ENCODE measurements at regions not wholly inside any gene's neighbourhood (a gene's known extent, or its start where the extent isn't known, plus 50 kb on each side); places are given as distances from the start of the nearest gene placed in this dataset.

- no peak for DNase-seq
Observed at GRCh38 chr6:147621263-147621662, 112.8 kb downstream of the SAMD5 start.

DNA sequence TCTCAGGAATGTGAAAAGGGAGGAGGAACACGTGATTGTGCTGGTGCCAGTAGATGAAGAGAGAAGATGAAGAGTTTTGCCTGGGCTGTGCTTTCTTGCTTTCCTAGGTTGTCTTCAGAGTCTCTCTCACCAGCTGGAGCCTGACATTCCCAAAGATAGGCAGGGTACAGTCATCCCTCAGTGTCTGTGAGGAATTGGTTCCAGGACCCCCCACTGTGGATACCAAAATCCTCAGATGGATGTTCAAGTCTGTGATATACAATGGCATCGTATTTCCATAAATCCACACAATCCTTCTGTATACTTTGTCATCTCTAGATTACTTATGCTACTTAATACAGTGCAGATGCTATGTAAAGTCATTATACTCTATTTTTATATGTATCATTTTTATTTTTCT lies 113.5 kb downstream of the SAMD5 start:
- DNase-seq, result no peak

GRCh38 chr6:147624946-147625515 lies 116.5 kb downstream of the SAMD5 start:
- no peak for DNase-seq

GRCh38 chr6:147625946-147626345 lies 117.5 kb downstream of the SAMD5 start:
- DNase-seq, result no peak

GRCh38 chr6:147627411-147627810 lies 118.9 kb downstream of the SAMD5 start:
- DNase-seq, result no peak

DNA sequence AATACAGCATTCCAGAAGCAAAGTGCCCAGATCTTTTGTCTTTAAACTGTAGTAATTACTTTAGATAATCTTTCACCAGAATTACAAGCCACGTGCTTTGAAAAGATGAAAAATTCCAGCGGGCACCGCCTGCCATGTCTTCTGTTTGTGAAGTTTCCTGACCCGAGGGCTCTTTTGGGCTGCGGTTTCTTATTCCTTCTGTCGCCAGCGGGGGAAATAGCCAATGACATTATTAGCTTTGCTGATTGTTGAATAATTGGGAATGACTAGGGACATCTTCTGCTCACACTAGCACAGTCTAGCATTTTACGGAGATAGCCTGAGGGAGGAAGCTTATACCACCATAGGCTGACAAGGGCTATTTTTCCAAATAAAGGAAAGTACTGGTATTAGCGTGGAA lies 124.7 kb downstream of the SAMD5 start:
- DNase-seq, result no peak

- DNase-seq, result no peak
Observed at GRCh38 chr6:147637620-147638195, 129.2 kb downstream of the SAMD5 start.

DNA sequence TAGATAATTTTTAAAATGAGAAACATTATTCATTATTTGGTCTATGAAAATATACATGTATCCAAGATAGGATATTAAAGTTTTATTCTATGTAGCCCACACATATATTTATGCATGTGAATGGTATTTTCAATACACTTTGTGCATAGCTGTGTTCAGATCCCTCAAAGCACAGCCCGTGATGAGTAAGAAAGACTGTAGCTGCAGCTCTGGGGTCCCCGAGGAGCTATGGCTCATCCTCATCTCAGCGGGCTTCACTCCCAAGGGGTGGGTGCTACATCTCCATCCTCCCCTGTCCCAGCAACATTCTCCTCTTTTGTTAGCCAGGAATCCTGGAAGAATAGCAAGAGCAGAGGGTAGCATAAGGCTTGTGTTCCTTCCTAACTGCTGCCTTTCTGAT lies 130.8 kb downstream of the SAMD5 start:
- no peak for DNase-seq

GRCh38 chr6:147640606-147641005 lies 132.1 kb downstream of the SAMD5 start:
- no peak for DNase-seq

GRCh38 chr6:147641511-147641910 lies 133.0 kb downstream of the SAMD5 start:
- DNase-seq, result no peak

DNA sequence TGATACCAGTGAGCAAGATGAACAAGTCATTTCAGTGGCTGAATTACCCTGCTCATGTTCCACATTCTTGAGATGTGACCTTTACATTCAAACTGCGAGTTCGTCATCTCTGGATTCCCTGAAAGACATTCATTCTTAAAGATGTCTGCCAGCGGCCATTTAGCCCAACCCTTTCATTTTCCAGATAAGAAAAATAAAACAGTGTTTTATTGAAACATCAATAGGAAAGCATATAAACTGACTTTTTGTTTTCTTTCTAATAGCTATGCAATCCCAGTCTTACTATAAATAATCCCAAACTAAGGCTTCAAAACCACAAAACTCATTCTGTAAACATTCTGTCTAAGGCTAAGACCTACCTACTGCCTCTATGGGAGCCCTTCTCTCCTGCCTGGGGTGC lies 134.0 kb downstream of the SAMD5 start:
- DNase-seq, result no peak

GRCh38 chr6:147643341-147644200 lies 135.1 kb downstream of the SAMD5 start:
- no peak for DNase-seq

- no peak for DNase-seq
Observed at GRCh38 chr6:147648916-147649315, 140.4 kb downstream of the SAMD5 start.

DNA sequence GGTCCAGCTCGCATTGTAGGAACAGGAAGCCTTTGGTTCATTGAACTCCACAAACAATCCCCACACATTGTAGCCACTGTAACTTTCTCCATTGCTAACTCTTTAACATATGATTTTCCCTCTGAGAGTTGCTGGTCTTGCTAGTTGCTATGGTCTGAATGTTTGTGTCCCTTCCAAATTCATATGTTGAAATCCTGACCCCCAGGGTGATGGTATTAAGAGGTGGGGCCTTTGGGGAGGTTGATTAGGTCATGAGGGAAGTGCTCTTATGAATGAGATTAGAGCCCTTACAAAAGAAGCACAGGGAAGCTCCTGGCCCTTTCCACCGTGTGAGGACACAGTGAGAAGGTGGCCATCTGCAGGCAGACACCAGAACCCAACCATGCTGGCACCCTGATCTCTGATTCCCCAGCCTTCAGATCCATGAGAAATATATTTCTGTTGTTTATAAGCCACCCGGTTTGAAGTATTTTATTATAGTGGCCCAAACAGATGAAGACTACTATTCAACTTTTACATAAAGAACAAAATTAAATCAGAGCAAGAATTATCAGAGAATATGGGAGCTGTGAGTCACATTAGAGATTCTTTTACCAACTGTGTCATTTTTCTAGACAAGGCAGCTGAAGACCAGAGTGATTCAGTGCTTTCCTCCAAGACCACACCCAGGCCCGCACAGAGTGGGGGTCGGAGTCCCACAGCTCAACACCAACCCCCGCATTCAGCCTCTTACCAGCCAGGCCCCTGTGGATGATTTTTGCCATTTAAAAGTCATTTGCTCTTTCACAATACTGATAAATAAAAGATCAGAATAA lies 143.0 kb downstream of the SAMD5 start:
- DNase-seq, result no peak

GRCh38 chr6:147653631-147654030 lies 145.1 kb downstream of the SAMD5 start:
- no peak for DNase-seq

GRCh38 chr6:147654103-147654845 lies 145.8 kb downstream of the SAMD5 start:
- no peak for DNase-seq

GRCh38 chr6:147660334-147661311 lies 152.1 kb downstream of the SAMD5 start:
- no peak for DNase-seq

DNA sequence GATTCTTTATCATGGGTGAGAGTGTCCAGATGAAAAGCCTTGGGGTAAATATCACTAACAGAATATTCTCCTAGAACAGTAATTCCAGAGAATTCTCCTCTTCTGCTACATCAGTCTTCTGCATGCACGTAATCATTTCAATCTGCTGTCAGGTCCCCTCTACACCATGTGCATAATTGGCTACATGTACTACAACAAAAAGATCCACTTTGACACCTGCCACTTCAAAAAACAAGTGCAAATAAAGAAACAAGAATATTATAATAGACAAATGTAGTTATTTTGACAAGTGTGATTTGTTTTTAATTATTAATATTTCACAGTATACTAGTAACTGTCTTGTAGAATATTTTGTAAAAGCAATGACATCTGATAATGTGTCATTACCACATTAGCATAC lies 154.2 kb downstream of the SAMD5 start:
- DNase-seq, result no peak

DNA sequence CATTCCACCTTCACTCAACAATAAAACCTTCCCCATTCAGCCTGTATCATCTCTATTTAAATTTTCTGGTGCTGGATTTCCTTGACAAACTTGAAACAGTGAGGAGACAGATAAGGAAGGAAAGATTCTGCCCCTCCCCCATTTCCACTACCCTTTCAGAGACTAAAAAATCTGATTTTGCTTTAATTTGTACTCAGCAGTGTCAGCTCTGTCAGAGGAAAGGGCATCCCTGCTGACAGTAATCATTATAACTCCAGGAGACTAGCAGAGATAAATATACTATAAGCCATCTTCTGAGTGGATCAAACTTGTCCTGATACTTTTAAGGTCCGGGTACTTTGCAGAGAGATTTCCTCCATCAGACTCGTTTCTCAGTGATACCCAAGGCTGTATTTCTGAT lies 155.6 kb downstream of the SAMD5 start:
- DNase-seq, result no peak

- DNase-seq, result no peak
Observed at GRCh38 chr6:147666255-147666654, 157.8 kb downstream of the SAMD5 start.

DNA sequence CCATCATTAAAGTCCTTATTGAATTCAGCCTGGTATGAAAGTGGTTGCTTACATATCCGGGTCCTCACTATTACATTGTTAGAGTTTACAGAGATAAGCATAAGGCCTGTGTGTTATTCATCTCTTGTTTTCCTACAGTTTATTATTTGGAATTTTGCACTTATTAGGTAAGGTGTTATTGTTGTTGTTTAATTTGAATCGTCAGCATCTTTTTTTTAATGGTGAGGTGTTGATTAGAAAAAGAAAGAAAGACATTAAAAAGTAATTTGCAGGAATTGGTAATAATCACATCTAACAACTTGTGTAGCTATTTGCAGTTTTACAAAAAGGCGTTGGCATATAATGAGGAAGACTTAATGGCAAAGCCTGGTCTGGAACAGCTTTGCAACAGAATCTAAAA lies 158.6 kb downstream of the SAMD5 start:
- no peak for DNase-seq
